HepG2 (cell line): ENCODE measurements at regions not wholly inside any gene's neighbourhood (a gene's known extent, or its start where the extent isn't known, plus 50 kb on each side); places are given as distances from the start of the nearest gene placed in this dataset.

Source experiments
- ATAC-seq: fragments of 200-7000 bp; cut with Tn5 transposase; 3 replicates; pipeline ENCODE4 v1.9.1; 2020; ENCODE audit warnings: mild to moderate bottlenecking, moderate library complexity
- BruUV-seq: library from RNA; stranded (reverse); fragments of 400-500 nt; replicated peaks from 2 replicates; lab custom pipeline; 2021; lab: Mats Ljungman, UMichigan
- CTCF ChIA-PET: fragments of 300-600 bp; formaldehyde crosslinking; extraction: SDS; loops from one replicate; lab custom pipeline; 2021; ENCODE audit warnings: low total read pairs, inconsistent platforms, low intra/inter-chr PET ratio; lab: Yijun Ruan, JAX
- POLR2A ChIA-PET: fragments of 350-600 bp; sonication (Branson Sonifier 250); formaldehyde crosslinking; loops from one replicate; lab custom pipeline; 2020; ENCODE audit warnings: antibody characterized with exemption, inconsistent platforms; lab: Yijun Ruan, JAX
- DNase-seq: peaks from one replicate; pipeline ENCODE4 v3.0.0-alpha.2; 2015; ENCODE audit warnings: low spot score
- FAIRE-seq: peaks from 3 replicates; lab custom pipeline; 2011; peaks lifted over from hg19 to GRCh38; lab: Jason Lieb, UNC
- H2AFZ ChIP-seq: one replicate; pipeline ENCODE4 v1.6.1; 2011; ENCODE audit warnings: low read length, inconsistent platforms
- H3K27ac ChIP-seq: fragments of 300-600 bp; 3 replicates; pipeline ENCODE4 v1.8.0; 2011; ENCODE audit warnings: mixed run types, mild to moderate bottlenecking, mixed read lengths, low read length, inconsistent platforms; ENCODE audit not compliant: insufficient read depth; ENCODE audit errors: extremely low read length
- H3K27me3 ChIP-seq, 2 experiments: fragments of 200-600 bp in 1 of 2; 2 replicates in 1 of 2; 3 replicates in 1 of 2; pipeline versions ENCODE4 v1.6.0 to v1.8.0; 2011; ENCODE audit warnings: low read length in 2 of 2, mild to moderate bottlenecking in 2 of 2, moderate library complexity in 2 of 2, inconsistent platforms in 1 of 2; ENCODE audit not compliant: insufficient read depth in 2 of 2, control insufficient read depth in 1 of 2
- H3K36me3 ChIP-seq, 2 experiments: fragments of 200-600 bp in 1 of 2; replicated peaks in 1 of 2; 2 replicates in 1 of 2; 3 replicates in 1 of 2; pipeline versions ENCODE4 v1.5.1 to v1.8.0; 2011; ENCODE audit warnings: low read length in 2 of 2, inconsistent platforms in 1 of 2; ENCODE audit not compliant: insufficient read depth in 2 of 2, control insufficient read depth in 1 of 2
- H3K4me1 ChIP-seq: 2 replicates; pipeline ENCODE4 v1.5.1; 2012; ENCODE audit warnings: low read length, inconsistent platforms; ENCODE audit not compliant: insufficient read depth
- H3K4me2 ChIP-seq: 2 replicates; pipeline ENCODE4 v1.6.0; 2011; ENCODE audit warnings: low read depth, low read length, inconsistent platforms
- H3K4me3 ChIP-seq, 3 experiments: fragments of 200-600 bp in 1 of 3; sonication (generic), shearing (Covaris generic) in 1 of 3; replicated peaks in 1 of 3; 2 replicates each; pipeline ENCODE4 v1.5.1; 2011 to 2016; ENCODE audit warnings: low read length in 3 of 3, inconsistent platforms in 2 of 3, low read depth in 2 of 3, mild to moderate bottlenecking in 2 of 3, control low read depth in 1 of 3, mixed read lengths in 1 of 3; ENCODE audit not compliant: insufficient read depth in 1 of 3
- H3K79me2 ChIP-seq: one replicate; pipeline ENCODE4 v1.6.1; 2011; ENCODE audit warnings: low read length, inconsistent platforms; ENCODE audit not compliant: insufficient read depth
- H3K9ac ChIP-seq: 2 replicates; pipeline ENCODE4 v1.6.0; 2011; ENCODE audit warnings: mild to moderate bottlenecking, low read depth, low read length, inconsistent platforms; ENCODE audit not compliant: insufficient read depth
- H3K9me3 ChIP-seq: 2 replicates; pipeline ENCODE4 v1.5.1; 2012; ENCODE audit warnings: mild to moderate bottlenecking, low read length
- H4K20me1 ChIP-seq: 2 replicates; pipeline ENCODE4 v1.6.0; 2011; ENCODE audit warnings: inconsistent platforms, mild to moderate bottlenecking, low read length, moderate library complexity; ENCODE audit not compliant: insufficient read depth
- AGO1 ChIP-seq: fragments of 200-400 bp; formaldehyde crosslinking; IDR thresholded peaks from 2 replicates; pipeline ENCODE4 v1.6.1; 2017; ENCODE audit warnings: mild to moderate bottlenecking, low read depth, low read length, moderate library complexity; ENCODE audit not compliant: poor library complexity, severe bottlenecking
- CEBPB ChIP-seq: IDR thresholded peaks from 2 replicates; pipeline ENCODE4 v1.6.1; 2011; ENCODE audit warnings: low read depth, low read length, improper control_type of control experiment, borderline replicate concordance
- MTF1 ChIP-seq: sonication (generic); formaldehyde crosslinking; IDR thresholded peaks from 2 replicates; pipeline ENCODE4 v1.5.0; 2020; ENCODE audit warnings: missing genetic modification reagents
- PAX8 ChIP-seq: sonication (generic); formaldehyde crosslinking; IDR thresholded peaks from 2 replicates; pipeline ENCODE4 v1.8.0; 2022; ENCODE audit warnings: mild to moderate bottlenecking, missing genetic modification reagents, borderline replicate concordance
- RXRA ChIP-seq: sonication (generic); formaldehyde crosslinking; IDR thresholded peaks from 2 replicates; pipeline ENCODE4 v1.5.1; 2020; ENCODE audit warnings: missing genetic modification reagents
- SALL2 ChIP-seq: sonication (generic); formaldehyde crosslinking; IDR thresholded peaks from 2 replicates; pipeline ENCODE4 v1.8.1; 2023; ENCODE audit warnings: mild to moderate bottlenecking, missing genetic modification reagents, inconsistent platforms
- SMC3 ChIP-seq: IDR thresholded peaks from 2 replicates; pipeline ENCODE4 v1.6.1; 2011; ENCODE audit warnings: low read length, improper control_type of control experiment
- ZNF124 ChIP-seq: sonication (generic); formaldehyde crosslinking; IDR thresholded peaks from 2 replicates; pipeline ENCODE4 v1.4.0; 2020; ENCODE audit warnings: missing genetic modification reagents
- ZNF263 ChIP-seq: sonication (generic); formaldehyde crosslinking; IDR thresholded peaks from 2 replicates; pipeline ENCODE4 v1.4.0; 2020; ENCODE audit warnings: missing genetic modification reagents
- WGBS: methylation state at CpG from one replicate; pipeline ENCODE4 v1.1.6; 2017; ENCODE audit warnings: low lambda C conversion rate; 5-methylcytosine and 5-hydroxymethylcytosine counted together
- in situ Hi-C: cut with HindIII; loops from 2 replicates; pipeline ENCODE4 v1.10.0; 2017; ENCODE audit warnings: low pct_unique_long_range_greater_than_20kb; ENCODE audit not compliant: extremely low pct_ligation_motif_present
- intact Hi-C: fragments of 100-400 bp; cut with micrococcal nuclease; formaldehyde crosslinking; loops from one replicate; pipeline ENCODE4 v1.10.0; 2022; ENCODE audit not compliant: unreplicated experiment
- TF ChIP-seq, protein P1 (sequence below): IDR thresholded peaks from 2 replicates; pipeline ENCODE4 v1.6.1; 2016; ENCODE audit warnings: missing biosample characterization, missing genetic modification reagents, low read depth
- TF ChIP-seq, protein P2 (sequence below): sonication (generic); formaldehyde crosslinking; IDR thresholded peaks from 2 replicates; pipeline ENCODE4 v1.4.0; 2020; ENCODE audit warnings: missing genetic modification reagents, low read depth, mild to moderate bottlenecking, borderline replicate concordance
- TF ChIP-seq, protein P3 (sequence below): sonication (generic); formaldehyde crosslinking; IDR thresholded peaks from 2 replicates; pipeline ENCODE4 v1.5.1; 2020; ENCODE audit warnings: mild to moderate bottlenecking, missing genetic modification reagents, borderline replicate concordance

DNA sequence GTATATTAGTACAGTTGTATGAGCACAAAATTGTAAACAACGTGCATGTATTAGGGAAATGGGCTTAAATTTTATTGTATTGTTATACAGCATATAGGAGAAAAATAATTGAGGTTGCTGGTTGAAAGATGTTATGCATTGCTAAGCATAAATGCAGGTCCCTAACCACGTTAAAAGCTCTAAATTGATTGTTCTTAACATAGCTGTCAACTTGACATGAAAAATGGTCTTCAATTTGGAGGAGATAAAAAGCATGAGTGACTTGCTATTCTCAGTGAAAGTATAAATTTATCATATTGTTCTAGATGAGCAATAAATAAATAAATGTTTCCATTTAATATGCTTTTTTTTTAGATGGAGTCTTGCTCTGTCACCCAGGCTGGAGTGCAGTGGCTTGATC is 506.6 kb upstream of the ATXN7L3B start:
- TF ChIP-seq, protein P1, sequence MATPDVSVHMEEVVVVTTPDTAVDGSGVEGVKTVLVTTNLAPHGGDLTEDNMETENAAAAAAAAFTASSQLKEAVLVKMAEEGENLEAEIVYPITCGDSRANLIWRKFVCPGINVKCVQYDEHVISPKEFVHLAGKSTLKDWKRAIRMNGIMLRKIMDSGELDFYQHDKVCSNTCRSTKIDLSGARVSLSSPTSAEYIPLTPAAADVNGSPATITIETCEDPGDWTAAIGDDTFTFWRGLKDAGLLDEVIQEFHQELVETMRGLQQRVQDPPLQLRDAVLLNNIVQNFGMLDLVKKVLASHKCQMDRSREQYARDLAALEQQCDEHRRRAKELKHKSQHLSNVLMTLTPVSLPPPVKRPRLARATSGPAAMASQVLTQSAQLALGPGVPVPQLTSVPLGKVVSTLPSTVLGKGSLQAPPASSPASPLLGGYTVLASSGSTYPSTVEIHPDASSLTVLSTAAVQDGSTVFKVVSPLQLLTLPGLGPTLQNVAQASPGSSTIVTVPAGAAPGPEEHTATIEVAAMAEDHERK (CRISPR knock-in tag): no peak
- no peak for TF ChIP-seq SALL2 (CRISPR knock-in tag)
- TF ChIP-seq MTF1 (CRISPR knock-in tag): no peak
- TF ChIP-seq RXRA (CRISPR knock-in tag): no peak
- TF ChIP-seq CEBPB: no peak
- POLR2A ChIA-PET: no interaction called here
- no peak overlapping the region for H3K27ac ChIP-seq
- H3K36me3 ChIP-seq: no peaks in the 10 kb centered on the region
- H2AFZ ChIP-seq: no peak overlapping the region
- BruUV-seq: no TSS peak
- WGBS: 0% methylated on average over 2 of the region's 2 CpGs
- no peak overlapping the region for H3K9ac ChIP-seq
- FAIRE-seq: no peak
- no peaks in the 10 kb centered on the region for H3K27me3 ChIP-seq
- H4K20me1 ChIP-seq: no peaks in the 10 kb centered on the region
- H3K4me1 ChIP-seq: no peaks in the 10 kb centered on the region
- intact Hi-C loops: no loop called here
- H3K4me2 ChIP-seq: no peak overlapping the region
- CTCF ChIA-PET: no interaction called here
- H3K79me2 ChIP-seq: no peaks in the 10 kb centered on the region
- DNase-seq: no peak
- 0 out of 2 replicates have a peak, but pooled peaks cover 4% of the 10 kb centered on the region for H3K9me3 ChIP-seq
- no peak for ATAC-seq
- in situ Hi-C loops: no loop called here
- no peak overlapping the region for H3K4me3 ChIP-seq

DNA sequence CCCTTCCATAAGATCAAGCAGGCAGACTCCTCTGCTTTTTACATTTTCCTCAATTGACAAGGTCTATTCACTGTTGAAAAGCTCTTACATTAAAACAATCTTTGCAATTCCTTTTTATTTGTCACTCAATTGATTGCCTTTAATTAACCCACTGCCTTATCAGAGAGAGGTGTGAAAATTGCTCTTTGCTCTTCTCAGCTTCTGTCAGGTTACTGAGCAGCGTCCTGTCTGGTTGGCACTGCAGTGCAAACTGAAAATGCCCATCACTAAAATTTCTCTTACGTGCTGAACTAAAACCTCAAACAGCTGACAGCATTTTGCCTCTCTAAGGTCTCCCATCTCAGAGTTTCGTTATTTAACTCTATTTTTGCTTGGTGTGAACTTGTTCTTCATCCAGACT is 504.1 kb upstream of the ATXN7L3B start:
- in situ Hi-C loops: no loop called here
- no peak overlapping the region for H2AFZ ChIP-seq
- ChIA-PET CTCF (no interaction called here), POLR2A (no interaction called here)
- intact Hi-C loops: no loop called here
- WGBS: 4% methylated on average over 3 of the region's 3 CpGs
- no peaks in the 10 kb centered on the region for H4K20me1 ChIP-seq
- no peak overlapping the region for H3K27ac ChIP-seq
- ATAC-seq (no peak), FAIRE-seq (no peak), DNase-seq (no peak)
- no peak overlapping the region for H3K4me3 ChIP-seq
- no peak overlapping the region for H3K4me2 ChIP-seq
- H3K27me3 ChIP-seq: no peaks in the 10 kb centered on the region
- H3K79me2 ChIP-seq: no peaks in the 10 kb centered on the region
- H3K9me3 ChIP-seq: peaks cover 18% of the 10 kb centered on the region
- BruUV-seq: no TSS peak
- no peaks in the 10 kb centered on the region for H3K36me3 ChIP-seq
- H3K4me1 ChIP-seq: no peaks in the 10 kb centered on the region
- no peak overlapping the region for H3K9ac ChIP-seq
- TF ChIP-seq, protein P2, sequence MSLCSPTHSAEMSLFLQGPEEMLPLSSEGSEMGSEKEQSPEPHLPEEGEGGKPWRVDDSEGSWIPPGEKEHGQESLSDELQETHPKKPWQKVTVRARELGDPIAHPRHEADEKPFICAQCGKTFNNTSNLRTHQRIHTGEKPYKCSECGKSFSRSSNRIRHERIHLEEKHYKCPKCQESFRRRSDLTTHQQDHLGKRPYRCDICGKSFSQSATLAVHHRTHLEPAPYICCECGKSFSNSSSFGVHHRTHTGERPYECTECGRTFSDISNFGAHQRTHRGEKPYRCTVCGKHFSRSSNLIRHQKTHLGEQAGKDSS (CRISPR knock-in tag): no peak
- TF ChIP-seq AGO1 (no peak), ZNF263 (CRISPR knock-in tag) (no peak), SMC3 (no peak), PAX8 (no peak), ZNF124 (no peak)
- TF ChIP-seq, protein P3, sequence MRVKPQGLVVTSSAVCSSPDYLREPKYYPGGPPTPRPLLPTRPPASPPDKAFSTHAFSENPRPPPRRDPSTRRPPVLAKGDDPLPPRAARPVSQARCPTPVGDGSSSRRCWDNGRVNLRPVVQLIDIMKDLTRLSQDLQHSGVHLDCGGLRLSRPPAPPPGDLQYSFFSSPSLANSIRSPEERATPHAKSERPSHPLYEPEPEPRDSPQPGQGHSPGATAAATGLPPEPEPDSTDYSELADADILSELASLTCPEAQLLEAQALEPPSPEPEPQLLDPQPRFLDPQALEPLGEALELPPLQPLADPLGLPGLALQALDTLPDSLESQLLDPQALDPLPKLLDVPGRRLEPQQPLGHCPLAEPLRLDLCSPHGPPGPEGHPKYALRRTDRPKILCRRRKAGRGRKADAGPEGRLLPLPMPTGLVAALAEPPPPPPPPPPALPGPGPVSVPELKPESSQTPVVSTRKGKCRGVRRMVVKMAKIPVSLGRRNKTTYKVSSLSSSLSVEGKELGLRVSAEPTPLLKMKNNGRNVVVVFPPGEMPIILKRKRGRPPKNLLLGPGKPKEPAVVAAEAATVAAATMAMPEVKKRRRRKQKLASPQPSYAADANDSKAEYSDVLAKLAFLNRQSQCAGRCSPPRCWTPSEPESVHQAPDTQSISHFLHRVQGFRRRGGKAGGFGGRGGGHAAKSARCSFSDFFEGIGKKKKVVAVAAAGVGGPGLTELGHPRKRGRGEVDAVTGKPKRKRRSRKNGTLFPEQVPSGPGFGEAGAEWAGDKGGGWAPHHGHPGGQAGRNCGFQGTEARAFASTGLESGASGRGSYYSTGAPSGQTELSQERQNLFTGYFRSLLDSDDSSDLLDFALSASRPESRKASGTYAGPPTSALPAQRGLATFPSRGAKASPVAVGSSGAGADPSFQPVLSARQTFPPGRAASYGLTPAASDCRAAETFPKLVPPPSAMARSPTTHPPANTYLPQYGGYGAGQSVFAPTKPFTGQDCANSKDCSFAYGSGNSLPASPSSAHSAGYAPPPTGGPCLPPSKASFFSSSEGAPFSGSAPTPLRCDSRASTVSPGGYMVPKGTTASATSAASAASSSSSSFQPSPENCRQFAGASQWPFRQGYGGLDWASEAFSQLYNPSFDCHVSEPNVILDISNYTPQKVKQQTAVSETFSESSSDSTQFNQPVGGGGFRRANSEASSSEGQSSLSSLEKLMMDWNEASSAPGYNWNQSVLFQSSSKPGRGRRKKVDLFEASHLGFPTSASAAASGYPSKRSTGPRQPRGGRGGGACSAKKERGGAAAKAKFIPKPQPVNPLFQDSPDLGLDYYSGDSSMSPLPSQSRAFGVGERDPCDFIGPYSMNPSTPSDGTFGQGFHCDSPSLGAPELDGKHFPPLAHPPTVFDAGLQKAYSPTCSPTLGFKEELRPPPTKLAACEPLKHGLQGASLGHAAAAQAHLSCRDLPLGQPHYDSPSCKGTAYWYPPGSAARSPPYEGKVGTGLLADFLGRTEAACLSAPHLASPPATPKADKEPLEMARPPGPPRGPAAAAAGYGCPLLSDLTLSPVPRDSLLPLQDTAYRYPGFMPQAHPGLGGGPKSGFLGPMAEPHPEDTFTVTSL (CRISPR knock-in tag): no peak
